Fibroblast of skin of left biceps (primary cell): ENCODE measurements at regions not wholly inside any gene's neighbourhood (a gene's known extent, or its start where the extent isn't known, plus 50 kb on each side); places are given as distances from the start of the nearest gene placed in this dataset.
A peak's percentile ranks its signal among the peaks of the same experiment; 100 is the strongest.
"Not testable (repeated sequence)": the region's sequence is repeated elsewhere in the genome, so short reads cannot be mapped to it uniquely, and the experiment has no call there.

Experiments used
- DNase-seq, 2 experiments: peaks; one replicate each; pipeline ENCODE4 v3.0.0-alpha.2; 2013; ENCODE audit warnings: low read depth in 2 of 2

DNA sequence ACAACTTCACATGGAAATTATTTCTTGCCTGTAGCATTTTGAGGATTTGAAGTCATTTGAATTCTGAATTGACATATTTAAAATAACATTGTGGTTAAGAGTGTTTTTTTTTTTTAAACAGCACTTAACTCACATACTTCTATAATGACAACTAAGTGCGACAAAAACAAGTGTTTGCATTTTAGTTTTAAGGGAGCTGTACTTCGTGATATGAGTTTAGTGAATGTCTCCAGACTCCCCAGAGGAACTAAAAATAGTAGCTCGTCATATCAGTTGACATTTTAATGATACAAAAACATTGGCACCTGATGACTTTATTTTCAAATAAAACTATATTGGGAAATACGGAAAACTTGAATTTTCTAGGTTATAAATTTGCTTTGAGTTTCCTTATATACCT, 389.6 kb upstream of the MON1B start:
- no peak for DNase-seq

DNA sequence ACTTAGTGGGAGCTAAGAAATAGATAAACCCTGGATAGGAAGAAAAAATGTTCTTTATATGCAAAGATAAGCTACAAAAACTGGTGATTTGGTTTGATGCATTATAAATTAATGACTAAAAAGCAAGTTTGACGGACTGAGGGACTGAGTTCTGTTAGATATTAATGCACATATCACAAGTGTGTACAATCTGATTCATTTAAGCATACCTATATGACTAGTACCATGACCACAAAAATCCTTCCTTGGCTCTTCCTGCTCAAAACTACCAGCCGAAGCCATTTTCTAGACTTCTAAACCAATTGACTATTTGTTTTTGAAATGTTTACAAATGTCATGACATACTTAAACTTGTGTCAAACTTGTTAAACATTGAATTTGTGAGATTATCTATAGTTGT, 374.5 kb upstream of the MON1B start:
- no peak for DNase-seq

DNA sequence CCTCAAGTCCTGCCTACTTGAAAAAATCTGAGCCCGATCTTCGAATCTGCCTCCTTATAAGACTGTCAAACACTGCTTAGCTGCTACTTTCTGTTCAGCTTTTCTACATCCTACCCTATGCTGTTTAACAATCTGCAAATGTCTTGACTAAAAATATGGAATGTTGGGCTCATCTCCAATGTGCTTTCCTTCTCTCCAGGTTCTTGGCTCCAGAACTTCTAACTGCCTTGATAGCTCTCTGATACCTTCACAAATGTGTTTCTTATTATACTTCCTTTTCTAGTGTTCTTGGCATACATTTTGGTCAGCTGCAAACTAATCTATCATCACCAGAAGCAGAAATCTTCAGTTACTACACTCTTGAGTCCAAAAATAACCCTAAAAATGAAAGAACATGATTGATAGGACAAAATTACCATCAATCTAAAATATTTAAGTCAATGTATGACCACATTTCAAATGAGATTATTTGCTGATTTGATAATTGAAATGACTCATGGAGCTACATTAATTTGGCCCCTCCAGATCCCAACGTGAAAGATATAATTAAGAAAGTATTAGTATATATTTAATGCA, 372.3 kb upstream of the MON1B start:
- DNase-seq = peak; percentile 26 to 29

DNA sequence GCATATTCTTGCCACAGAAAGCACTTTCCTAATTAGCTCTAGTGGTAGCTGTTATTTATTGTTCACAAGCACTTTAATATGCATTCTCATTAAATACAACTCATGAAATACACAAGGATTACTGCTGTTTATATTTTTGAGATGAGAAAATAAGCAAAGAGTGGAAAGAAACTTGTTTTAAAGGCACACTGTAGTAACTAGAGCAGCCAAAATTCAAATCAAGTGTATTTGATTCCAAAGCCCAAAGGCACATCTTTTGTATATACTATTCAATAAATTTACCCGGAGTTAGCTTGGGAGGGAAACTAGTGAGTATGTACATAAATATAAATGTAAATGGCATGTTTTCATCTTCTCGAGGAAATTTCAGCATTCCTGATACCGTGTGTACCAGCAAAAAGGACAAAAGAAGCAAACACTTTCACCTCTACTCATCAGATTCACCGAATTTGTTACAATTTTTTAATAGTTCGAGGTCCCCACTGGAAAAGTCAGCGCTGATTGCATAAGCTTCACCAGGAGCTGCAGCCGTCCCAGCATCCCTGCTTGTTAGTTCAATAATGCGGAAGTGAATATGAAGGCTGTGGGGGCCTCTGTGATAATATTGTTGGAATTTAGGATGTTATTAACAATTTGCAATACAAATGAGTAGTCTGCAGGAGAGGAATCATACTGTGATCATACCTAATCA, 371.6 kb upstream of the MON1B start:
- DNase-seq = no peak

DNA sequence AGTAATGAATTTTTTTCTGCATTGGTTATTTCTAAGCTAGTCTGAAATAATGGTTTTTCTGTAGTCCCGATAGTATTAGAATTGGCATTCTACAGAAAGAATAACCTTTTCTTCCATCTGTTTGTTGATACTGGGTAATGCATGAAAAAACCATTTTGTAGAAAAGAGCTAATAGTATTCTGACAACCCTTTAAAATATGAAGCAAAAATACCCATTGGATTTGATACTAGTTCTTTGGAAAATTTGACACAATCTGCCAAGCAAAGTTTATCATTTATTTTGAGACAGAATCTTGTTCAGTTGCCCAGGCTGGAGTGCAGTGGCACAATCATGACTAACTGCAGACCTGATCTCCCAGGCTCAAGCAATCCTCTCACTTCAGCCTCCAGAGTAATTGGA, 366.8 kb upstream of the MON1B start:
- no peak for DNase-seq

DNA sequence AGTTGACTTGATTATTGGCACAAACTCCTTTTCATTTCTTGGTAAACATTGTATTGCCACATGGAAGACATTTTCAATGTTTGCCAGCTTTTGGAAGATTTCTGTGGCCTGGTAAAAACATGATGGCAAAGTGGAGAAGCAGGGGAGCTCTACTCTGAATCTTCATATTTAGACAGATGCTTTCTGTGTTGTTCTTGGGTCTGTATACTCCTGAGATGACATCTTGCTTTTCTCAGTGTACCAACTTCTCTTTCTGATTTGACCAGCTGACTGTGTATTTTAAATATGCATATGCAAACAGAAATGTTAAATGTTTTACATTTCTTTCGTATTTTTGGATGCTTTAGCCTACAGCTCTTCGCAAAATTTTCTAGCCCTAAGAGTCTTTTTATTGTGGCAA, 366.2 kb upstream of the MON1B start:
- no peak for DNase-seq

DNA sequence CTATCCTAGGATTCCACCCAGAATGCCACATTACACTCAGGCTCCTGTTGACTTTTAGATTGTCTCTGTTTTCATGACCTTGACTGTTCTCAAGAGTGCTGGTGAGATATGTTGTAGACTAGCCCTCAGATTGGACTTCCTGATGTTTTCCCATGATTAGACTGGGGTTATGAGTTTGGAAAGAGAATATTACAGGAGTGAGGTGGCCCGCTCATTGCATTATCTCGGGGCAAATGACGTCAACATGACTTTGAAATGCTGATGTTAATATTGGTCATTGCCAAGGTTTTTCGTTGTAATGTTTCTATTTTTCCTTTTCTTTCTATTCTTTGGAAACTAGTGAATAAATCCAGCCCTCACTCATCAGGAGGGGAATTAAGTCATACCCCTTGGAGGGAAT, 355.7 kb upstream of the MON1B start:
- DNase-seq = no peak

DNA sequence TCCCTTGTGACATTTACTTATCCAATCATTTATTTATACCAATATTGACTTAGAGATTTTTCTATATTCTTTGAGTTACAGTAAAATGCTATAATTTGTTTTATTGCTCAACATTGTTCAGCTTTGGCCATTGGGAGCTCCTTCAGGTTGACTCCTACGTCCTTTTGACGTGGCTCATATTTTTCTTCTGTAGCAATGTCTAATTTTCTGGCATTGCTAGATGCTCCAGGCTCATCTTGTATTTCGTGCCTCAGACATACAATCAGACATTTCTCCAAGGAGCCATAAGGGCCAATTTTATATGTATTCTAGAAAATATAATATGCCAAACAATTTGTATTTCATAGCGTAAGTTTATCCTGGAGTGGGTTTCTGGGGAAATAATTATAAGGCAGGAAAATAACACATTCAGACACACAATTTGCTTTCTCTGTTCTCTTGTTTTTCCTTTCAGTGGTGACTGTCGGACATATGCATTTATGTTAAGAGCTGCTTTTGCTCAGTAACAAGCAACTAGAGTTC, 355.1 kb upstream of the MON1B start:
- no peak for DNase-seq

DNA sequence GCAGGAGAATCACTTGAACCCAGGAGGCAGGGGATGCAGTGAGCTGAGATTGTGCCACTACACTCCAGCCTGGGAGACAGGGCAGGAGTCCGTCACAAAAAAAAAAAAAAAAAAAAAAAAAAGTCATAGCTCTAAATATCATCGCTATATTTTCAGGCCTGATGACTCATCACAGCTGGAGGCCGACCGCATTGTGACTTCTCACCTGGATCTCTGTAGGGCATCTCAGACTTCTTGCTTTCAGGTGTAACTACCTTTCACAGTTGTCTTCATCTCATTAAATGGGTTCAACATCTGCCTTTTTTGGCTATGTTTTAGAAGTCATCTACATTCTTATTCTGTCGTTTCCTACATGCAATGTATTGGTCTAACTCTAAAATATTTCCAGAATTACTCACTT, 353.1 kb upstream of the MON1B start:
- no peak for DNase-seq

DNA sequence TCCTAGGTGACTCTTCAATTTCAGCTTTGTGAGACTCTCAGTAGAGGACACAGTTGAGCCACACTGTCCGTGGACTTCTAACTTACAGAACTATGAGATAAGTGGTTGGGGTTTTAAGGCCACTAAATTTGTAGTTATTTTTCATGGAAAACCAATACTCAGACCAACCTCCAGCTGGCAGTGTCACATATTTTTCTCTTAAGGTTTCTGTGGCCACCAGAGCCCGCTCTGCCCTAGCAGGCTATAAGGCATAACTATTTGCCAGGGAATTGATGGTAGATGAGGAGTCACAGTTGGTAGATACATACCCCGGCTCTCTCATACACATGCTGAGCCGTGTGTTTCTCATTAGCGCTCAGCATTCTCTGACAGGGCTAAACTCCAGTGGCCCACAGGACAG, 336.8 kb upstream of the MON1B start:
- no peak for DNase-seq

DNA sequence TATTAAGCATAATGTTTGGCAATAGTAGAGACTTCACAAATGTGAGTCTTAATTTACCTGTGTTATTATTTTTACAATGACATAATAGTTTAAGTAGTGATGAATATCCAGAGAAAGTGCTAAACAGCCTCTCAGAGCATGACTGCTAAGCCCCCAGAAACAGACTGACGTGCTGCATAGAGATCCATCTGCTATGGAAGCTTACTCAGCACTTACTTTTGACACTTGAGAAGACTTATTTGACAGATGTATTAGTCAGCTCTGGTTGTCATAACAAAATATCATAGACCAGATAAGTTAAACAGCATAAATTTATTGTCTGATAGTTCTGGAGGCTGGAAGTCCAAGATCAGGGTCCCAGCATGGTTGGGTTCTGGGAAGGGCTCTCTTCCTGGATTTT, 334.9 kb upstream of the MON1B start:
- DNase-seq = no peak

DNA sequence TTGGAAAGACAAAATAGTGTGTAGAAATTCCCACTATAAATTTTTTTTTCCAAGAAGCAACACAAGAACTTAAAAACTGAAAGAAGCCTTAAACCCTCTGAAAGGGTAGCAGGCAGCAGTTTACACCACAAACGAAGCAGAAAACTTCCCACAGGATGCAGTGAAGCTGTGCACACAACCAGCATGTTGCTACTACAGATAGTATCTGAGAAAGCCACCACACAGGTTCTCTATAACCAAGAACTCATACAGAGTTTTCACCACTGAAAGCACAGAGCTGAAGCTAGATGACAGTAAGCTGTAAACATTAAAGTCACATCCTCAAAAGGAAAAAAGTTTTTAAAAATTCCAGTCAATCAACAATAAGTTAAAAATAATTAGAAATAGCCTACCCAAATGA, 333.6 kb upstream of the MON1B start:
- DNase-seq = no peak

DNA sequence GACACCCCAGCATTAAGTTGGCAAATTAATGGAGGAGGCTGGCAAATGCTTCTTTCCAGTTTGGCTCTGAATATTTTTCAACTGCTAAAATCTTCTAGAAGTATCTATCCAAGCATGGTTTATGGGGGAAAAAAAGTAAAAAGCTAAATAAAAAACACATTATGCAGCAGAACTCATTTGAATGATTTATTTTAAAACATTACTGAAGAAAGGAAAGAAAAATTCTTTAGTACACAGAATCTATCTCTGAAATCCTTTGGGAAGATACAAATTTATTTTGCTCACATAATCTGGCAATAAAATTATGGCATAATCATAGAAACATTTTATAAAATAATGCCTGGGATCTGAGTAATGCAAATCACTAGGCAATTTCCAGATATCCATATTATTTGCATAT, 328.1 kb upstream of the MON1B start:
- DNase-seq = no peak

DNA sequence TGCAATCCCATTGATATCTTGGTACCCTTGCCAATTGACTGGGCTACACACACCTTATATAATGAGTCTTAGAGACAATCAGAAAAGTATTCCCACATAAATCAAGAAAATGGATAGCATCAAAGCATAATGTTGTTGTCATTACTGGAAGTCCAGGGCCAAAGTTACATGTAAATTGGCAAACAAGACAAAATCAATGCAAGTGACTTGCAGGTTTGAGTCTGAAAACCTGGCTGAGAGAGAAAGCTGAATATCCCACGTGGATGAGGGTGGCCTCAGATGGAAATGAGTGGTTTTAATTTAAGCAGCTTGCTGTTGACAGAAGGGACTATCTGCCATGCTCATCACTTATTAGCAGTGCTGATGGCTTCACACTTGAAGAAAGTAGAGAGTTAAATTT, 324.0 kb upstream of the MON1B start:
- DNase-seq = no peak

DNA sequence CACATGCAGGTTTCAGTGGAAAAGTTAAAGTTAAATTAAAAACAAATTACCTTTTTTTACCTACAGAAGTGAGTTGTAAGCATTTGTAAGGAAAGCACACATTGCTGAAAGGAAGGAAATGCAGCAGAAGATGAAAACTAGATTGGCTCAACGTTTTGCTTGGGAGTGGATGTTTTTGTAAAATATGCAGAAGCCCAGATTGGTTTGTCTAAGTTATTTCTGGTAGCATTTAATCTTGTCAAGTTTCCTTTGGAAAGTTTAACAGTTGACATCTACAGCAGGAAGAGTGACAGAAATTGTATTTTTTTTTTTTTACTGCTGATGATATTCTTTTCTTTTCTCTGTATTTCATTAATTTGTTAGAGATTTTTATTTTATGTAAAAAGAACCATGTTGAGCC, 315.1 kb upstream of the MON1B start:
- no peak for DNase-seq

DNA sequence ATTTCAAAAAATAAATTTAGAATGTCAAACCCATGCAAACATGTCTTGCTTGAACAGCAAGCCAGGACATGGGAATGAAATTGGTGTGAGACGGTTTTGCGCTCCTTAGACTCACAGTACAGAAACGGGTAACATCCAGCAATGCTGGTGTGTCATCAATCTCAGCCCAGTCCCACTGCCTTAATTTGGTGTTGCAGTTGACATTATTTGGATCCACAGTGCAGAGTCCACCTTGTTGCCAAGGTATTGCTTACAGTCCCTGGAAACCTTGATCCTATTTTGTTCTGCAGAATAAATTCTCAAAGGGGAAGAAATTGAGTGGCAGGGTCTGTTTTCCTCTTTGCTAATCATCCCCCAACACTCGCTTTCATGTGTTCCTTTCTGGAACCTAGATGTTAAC, 311.6 kb upstream of the MON1B start:
- no peak for DNase-seq

DNA sequence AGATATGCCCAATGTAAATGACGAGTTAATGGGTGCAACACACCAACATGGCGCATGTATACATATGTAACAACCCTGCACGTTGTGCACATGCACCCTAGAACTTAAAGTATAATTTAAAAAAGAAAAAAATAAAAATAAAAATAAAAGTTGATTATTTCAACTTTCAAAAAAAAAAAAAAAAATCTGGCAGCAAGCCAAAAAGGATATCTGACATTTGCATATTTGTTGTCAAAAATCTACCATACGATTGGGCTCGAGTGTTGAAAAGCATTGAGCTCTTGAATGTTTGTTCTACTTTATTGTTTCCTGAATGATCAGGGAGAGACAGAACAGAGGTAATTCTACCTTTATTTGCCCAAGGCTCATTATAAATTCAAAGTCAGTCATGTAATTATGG, 310.5 kb upstream of the MON1B start:
- not testable (repeated sequence) for DNase-seq

DNA sequence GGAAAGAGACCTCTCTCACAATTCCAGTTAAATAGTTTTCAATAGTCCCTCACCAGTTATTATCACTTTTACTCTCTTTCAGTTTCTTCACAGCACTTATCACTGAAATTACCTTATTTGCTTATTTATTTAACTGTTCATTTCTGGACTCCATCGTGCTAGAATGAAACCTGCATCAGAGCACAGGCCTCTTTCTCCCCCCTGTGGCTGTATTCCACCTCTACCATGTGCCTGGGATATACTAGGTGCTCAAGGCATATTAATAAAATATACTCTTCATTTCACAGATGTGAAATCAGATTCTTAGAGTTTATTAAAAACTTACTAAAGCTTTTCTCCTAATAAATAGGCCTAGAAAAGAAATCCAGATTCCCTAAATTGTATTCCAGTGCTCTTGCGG, 308.9 kb upstream of the MON1B start:
- DNase-seq = no peak

DNA sequence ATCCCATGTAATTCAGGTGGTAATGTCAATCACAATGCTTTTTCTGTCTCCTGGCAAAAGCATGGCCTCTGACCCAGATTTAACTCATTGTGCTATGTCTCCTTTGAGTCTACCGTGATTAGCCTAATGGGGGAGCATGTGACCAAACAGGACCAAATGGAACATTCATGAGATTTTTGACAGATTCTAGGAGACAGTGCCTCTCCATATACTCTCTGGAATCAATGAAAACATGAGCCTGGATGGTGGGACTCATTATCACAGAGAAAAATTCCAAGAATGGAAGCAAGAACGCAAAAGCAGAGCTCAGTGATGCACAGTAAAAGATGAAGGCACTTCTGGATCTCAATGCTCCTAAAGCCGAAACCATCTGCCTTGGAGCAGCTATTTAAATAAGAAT, 307.9 kb upstream of the MON1B start:
- DNase-seq = no peak

DNA sequence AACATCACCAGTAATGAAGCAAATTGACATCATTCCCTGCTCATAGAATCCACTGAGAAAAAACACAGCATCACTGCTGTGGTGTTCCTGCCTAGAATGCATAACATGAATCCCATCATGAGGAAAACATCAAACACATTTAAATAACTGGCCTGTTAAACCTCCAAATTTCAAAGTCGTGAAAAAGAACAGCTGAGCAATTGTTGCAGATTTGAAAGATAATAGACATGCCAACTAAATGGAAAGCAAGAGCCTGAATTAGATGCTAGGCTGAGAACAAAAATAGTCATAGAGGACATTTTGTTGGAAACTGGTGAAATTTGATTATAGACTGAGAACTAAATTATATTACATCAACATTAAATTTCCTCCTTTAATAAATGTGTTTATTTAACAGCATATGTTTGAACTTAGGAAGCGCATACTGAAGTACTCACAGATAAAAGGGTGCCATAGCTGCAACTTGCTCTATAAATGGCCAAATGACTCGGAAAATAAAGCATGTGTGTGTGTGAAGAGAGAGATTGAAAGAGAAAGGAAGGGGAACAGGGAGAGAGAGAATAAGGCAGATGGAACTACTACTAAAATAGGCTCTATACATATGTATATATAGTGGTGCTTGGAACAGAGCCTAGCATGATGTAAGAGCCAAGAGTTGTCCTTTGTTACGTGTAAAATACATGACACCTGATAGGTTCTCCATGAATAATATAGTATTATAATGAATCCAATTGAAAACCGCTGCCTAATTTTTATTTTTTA, 305.0 kb upstream of the MON1B start:
- no peak for DNase-seq

DNA sequence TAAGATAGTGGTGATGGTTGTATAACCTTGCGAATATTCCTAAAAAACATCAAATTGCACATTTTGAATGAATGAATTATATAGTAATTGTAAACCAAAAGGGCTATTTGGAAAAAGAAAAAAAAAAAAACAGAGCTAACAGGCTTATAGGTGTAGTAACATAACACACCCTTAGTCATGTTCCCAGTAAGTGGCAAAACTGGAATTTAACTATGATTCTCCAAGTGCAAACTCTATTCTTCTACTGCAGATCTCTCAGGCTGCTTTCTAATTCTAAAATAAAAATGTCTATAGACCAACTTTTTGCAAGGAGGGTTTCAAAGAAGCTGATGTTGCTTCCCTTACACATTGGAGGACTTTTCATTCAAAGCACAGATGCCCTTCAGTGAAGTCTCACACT, 293.2 kb upstream of the MON1B start:
- DNase-seq = no peak

DNA sequence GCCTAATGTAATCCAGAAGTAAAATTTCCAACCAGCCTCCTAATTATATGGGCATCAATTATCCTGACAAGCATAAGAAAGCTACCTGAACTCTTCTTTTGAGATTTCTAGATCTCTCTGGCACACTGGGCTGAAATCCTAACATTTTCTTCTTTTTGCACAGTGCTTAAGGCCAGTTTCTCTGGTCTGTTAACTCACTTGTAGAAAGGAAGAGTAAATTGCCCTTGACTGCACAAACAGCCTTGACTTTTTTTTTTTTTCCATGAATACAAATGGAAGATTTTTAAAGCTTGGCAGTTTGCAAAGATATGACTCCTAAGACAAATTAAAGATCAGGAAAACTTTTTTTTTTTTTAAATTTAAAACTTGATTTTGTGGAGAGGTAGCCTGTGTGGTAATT, 291.2 kb upstream of the MON1B start:
- no peak for DNase-seq
